RWPE2 (cell line): ENCODE measurements at regions not wholly inside any gene's neighbourhood (a gene's known extent, or its start where the extent isn't known, plus 50 kb on each side); places are given as distances from the start of the nearest gene placed in this dataset.

Experiments
- ATAC-seq: fragments of 200-7000 bp; cut with Tn5 transposase; 3 replicates; pipeline ENCODE4 v1.9.1; 2021; ENCODE audit warnings: low read depth
- DNase-seq: peaks from one replicate; pipeline ENCODE4 v3.0.0-alpha.2; 2020; ENCODE audit warnings: low spot score
- H3K27ac ChIP-seq: fragments of 450-650 bp; 2 replicates; pipeline ENCODE4 v1.5.1; 2017; ENCODE audit warnings: mild to moderate bottlenecking; ENCODE audit not compliant: poor library complexity, severe bottlenecking
- H3K27me3 ChIP-seq: fragments of 250-450 bp; sonication (Bioruptor Pico); 2 replicates; pipeline ENCODE4 v1.5.1; 2021; ENCODE audit warnings: mild to moderate bottlenecking, moderate library complexity; ENCODE audit not compliant: insufficient read depth, poor library complexity, severe bottlenecking
- H3K36me3 ChIP-seq: fragments of 250-450 bp; sonication (Bioruptor Pico); 2 replicates; pipeline ENCODE4 v1.5.1; 2020; ENCODE audit warnings: low read depth, mild to moderate bottlenecking, moderate library complexity
- H3K4me1 ChIP-seq: fragments of 250-450 bp; sonication (Bioruptor Pico); 2 replicates; pipeline ENCODE4 v1.5.1; 2021; ENCODE audit warnings: mild to moderate bottlenecking, moderate library complexity; ENCODE audit not compliant: insufficient read depth, poor library complexity, severe bottlenecking
- H3K4me3 ChIP-seq: fragments of 250-450 bp; sonication (Bioruptor Pico); 2 replicates; pipeline ENCODE4 v1.5.1; 2021; ENCODE audit warnings: mild to moderate bottlenecking, moderate library complexity; ENCODE audit not compliant: severe bottlenecking
- H3K9me3 ChIP-seq: fragments of 250-450 bp; sonication (Bioruptor Pico); 2 replicates; pipeline ENCODE4 v1.5.1; 2021; ENCODE audit warnings: mild to moderate bottlenecking, moderate library complexity; ENCODE audit not compliant: severe bottlenecking
- CTCF ChIP-seq: fragments of 450-650 bp; IDR thresholded peaks from one replicate; pipeline ENCODE4 v1.5.1; 2017; ENCODE audit warnings: mild to moderate bottlenecking, moderate library complexity; ENCODE audit not compliant: poor library complexity, severe bottlenecking

GRCh38 chr13:83955011-83955410 is 72.7 kb upstream of the SLITRK1 start:
- no peak for TF ChIP-seq CTCF
- no peaks in the 10 kb centered on the region for H3K9me3 ChIP-seq
- H3K36me3 ChIP-seq, result no peaks in the 10 kb centered on the region
- DNase-seq (no peak), ATAC-seq (no peak)
- H3K27me3 ChIP-seq, result no peaks in the 10 kb centered on the region
- H3K27ac ChIP-seq, result no peak overlapping the region
- no peak overlapping the region for H3K4me3 ChIP-seq
- no peaks in the 10 kb centered on the region for H3K4me1 ChIP-seq

GRCh38 chr13:83953916-83954315 is 71.6 kb upstream of the SLITRK1 start:
- no peak for TF ChIP-seq CTCF
- Histone ChIP-seq H3K27ac (no peak overlapping the region), H3K27me3 (no peaks in the 10 kb centered on the region), H3K4me3 (no peak overlapping the region), H3K36me3 (no peaks in the 10 kb centered on the region), H3K4me1 (no peaks in the 10 kb centered on the region), H3K9me3 (no peaks in the 10 kb centered on the region)
- ATAC-seq, result no peak
- no peak for DNase-seq

DNA sequence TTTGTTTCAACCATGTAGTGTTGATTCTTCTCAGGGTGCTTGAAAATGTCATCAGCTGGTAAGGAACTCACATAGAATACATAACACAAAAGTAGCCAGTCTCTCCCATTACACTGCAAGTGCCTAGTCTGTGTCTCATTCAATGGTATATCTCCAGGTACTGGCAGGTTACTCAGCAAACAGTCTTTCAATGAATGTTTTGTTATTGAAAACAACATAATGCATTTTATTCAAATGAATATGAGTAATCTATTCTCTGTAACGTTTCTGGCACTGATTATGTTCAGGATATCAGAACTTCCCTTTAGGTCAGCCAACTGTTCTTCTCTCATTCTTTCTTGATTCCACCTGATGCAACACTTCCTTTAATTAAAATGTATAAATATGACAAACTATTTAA is 68.0 kb upstream of the SLITRK1 start:
- no peak for TF ChIP-seq CTCF
- ATAC-seq, result no peak

GRCh38 chr13:83943530-83944279 is 61.4 kb upstream of the SLITRK1 start:
- Histone ChIP-seq H3K27me3 (no peaks in the 10 kb centered on the region), H3K9me3 (no peaks in the 10 kb centered on the region), H3K36me3 (no peaks in the 10 kb centered on the region), H3K4me3 (no peak overlapping the region), H3K4me1 (peaks cover 22% of the 10 kb centered on the region), H3K27ac (no peak overlapping the region)
- ATAC-seq (no peak), DNase-seq (no peak)
- TF ChIP-seq CTCF, result no peak

More for the DNA sequence above, 68.0 kb upstream of the SLITRK1 start:
- Histone ChIP-seq H3K27ac (no peak overlapping the region), H3K36me3 (no peaks in the 10 kb centered on the region), H3K4me3 (no peak overlapping the region), H3K4me1 (no peaks in the 10 kb centered on the region), H3K27me3 (no peaks in the 10 kb centered on the region), H3K9me3 (no peaks in the 10 kb centered on the region)
- no peak for DNase-seq

GRCh38 chr13:83941701-83942335 is 59.5 kb upstream of the SLITRK1 start:
- TF ChIP-seq CTCF, result no peak
- Histone ChIP-seq H3K36me3 (no peaks in the 10 kb centered on the region), H3K27ac (peak overlapping the region; percentile 86), H3K4me1 (peaks cover 22% of the 10 kb centered on the region), H3K9me3 (no peaks in the 10 kb centered on the region), H3K27me3 (no peaks in the 10 kb centered on the region), H3K4me3 (no peak overlapping the region)
- DNase-seq (peak; percentile 39), ATAC-seq (peak; percentile 58)
